ENCODE measurements at regions not wholly inside any gene's neighbourhood (a gene's known extent, or its start where the extent isn't known, plus 50 kb on each side); places are given as distances from the start of the nearest gene placed in this dataset.
"Not testable (repeated sequence)": the region's sequence is repeated elsewhere in the genome, so short reads cannot be mapped to it uniquely, and the experiment has no call there.

DNA sequence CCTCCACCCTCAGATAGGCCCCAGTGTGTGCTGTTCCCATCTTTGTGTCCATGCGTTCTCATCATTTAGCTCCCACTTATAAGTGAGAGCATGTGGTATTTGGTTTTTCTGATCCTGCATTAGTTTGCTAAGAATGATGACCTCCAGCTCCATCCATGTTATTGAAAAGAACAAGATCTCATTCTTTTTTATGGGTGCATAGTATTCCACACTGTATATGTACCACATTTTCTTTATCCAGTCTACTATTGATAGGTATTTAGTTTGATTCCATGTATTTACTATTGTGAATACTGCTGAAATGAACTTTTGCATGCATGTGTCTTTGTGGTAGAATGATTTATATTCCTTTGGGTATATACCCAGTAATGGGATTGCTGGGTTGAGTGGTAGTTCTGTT, 303.3 kb downstream of the SEMA3D start:
- not testable (repeated sequence) for H3K4me3 ChIP-seq (ENCODE audit: low read depth, low read length); H3K27me3 ChIP-seq (ENCODE audit: insufficient read depth, low read length); H3K4me1 ChIP-seq (ENCODE audit: control insufficient read depth, insufficient read depth, low read length, unreplicated experiment); H3K36me3 ChIP-seq (ENCODE audit: insufficient read depth, low read length); H3K79me2 ChIP-seq (ENCODE audit: control insufficient read depth, insufficient read depth, low read length, unreplicated experiment); H2AFZ ChIP-seq (ENCODE audit: low read length, unreplicated experiment); H3K27ac ChIP-seq (ENCODE audit: low read depth, low read length)

DNA sequence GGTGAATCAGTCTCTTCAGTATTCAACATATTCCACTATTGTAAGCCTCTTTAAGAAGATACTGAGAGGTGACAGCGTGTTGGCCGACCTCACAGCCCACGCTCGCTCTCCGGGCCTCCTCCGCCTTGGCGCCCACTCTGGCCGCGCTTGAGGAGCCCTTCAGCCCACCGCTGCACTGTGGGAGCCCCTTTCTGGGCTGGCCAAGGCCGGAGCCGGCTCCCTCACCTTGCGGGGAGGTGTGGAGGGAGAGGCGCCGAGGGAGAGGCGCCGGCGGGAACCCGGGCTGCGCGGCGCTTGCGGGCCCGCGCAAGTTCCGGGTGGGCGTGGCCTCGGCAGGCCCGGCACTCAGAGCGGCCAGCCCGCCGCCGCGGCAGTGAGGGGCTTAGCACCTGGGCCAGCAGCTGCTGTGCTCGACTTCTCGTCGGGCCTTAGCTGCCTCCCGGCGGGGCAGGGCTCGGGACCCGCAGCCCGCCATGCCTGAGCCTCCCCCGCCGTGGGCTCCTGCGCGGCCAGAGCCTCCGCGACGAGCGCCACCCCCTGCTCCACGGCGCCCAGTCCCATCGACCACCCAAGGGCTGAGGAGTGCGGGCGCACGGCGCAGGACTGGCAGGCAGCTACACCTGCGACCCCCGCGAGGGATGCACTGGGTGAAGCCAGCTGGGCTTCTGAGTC, 306.4 kb downstream of the SEMA3D start:
- H3K27me3 ChIP-seq (ENCODE audit: insufficient read depth, low read length); H2AFZ ChIP-seq (ENCODE audit: low read length, unreplicated experiment); H3K79me2 ChIP-seq (ENCODE audit: control insufficient read depth, insufficient read depth, low read length, unreplicated experiment); H3K4me1 ChIP-seq (ENCODE audit: control insufficient read depth, insufficient read depth, low read length, unreplicated experiment); H3K36me3 ChIP-seq (ENCODE audit: insufficient read depth, low read length); H3K4me3 ChIP-seq (ENCODE audit: low read depth, low read length); H3K27ac ChIP-seq (ENCODE audit: low read depth, low read length): not testable (repeated sequence)

DNA sequence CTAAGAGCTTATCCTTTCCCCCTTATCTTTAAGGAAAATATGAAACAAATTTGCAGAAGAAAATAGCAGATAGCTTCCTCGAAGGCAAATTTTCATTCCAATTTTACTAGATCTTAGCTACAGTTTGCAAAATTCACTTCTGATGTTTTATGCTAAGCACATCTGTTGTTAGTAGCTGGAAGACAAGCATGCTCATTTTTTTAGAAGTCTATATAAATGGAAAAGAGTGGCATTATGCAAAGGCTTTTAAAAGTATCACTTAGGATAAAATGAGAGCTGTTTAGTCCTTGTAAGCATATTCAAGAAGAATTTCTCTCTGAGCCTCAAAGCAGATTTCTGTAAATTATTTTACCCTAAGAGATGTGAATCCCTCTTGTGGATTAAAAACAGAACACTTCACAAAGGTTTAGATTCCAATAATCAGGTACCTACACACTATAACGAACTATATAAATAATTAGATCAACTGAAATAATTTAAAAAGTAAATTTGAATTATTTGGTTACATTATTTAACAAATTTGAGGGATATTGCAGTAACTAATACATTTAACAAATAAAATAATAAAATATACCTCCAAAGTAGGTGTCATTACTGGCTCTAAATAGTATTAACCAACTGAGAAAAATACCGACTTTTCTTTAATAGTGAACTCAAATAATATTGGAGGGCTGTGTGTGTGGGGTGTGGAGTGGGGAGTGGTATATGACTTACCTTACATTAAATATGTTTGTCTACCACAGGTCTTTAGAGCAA, 307.1 kb downstream of the SEMA3D start:
- no peak overlapping the region for H2AFZ ChIP-seq (ENCODE audit: low read length, unreplicated experiment)
- H3K4me3 ChIP-seq (ENCODE audit: low read depth, low read length) = no peak overlapping the region
- no peak overlapping the region for H3K27ac ChIP-seq (ENCODE audit: low read depth, low read length)
- H3K27me3 ChIP-seq (ENCODE audit: insufficient read depth, low read length) = no peaks in the 10 kb centered on the region
- H3K79me2 ChIP-seq (ENCODE audit: control insufficient read depth, insufficient read depth, low read length, unreplicated experiment) = no peaks in the 10 kb centered on the region
- no peaks in the 10 kb centered on the region for H3K36me3 ChIP-seq (ENCODE audit: insufficient read depth, low read length)
- H3K4me1 ChIP-seq (ENCODE audit: control insufficient read depth, insufficient read depth, low read length, unreplicated experiment) = no peaks in the 10 kb centered on the region

DNA sequence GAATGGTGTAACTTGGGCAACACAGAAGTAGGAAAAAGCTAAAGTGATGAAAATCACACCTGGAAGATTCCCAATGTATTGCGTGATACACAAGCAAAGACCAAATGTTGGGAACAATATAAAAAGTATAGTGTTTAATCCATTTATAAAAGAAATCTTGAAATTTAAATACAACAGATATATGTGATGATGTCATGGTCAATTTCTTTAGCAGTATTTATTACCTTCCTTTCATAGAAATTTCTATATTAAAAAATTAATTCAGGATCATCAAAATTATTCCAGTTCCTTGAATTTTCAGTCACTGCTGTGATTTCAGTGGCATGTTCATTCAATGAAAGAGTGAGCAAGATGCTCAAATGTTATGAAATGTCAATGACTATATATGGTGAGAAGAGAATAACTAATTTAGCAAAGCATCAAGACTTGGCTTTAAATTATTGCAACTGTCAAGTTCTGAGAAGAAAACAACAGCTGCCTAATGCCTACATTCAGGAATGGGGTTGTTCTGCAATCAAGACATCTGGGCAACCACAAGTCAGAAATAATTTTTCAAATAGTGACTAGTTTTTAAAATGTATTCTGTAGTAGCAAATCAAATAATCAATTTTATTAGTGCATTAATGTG, 308.8 kb downstream of the SEMA3D start:
- no peaks in the 10 kb centered on the region for H3K36me3 ChIP-seq (ENCODE audit: insufficient read depth, low read length)
- no peak overlapping the region for H2AFZ ChIP-seq (ENCODE audit: low read length, unreplicated experiment)
- H3K4me1 ChIP-seq (ENCODE audit: control insufficient read depth, insufficient read depth, low read length, unreplicated experiment) = no peaks in the 10 kb centered on the region
- no peak overlapping the region for H3K4me3 ChIP-seq (ENCODE audit: low read depth, low read length)
- no peak overlapping the region for H3K27ac ChIP-seq (ENCODE audit: low read depth, low read length)
- H3K79me2 ChIP-seq (ENCODE audit: control insufficient read depth, insufficient read depth, low read length, unreplicated experiment) = no peaks in the 10 kb centered on the region
- H3K27me3 ChIP-seq (ENCODE audit: insufficient read depth, low read length) = no peaks in the 10 kb centered on the region

DNA sequence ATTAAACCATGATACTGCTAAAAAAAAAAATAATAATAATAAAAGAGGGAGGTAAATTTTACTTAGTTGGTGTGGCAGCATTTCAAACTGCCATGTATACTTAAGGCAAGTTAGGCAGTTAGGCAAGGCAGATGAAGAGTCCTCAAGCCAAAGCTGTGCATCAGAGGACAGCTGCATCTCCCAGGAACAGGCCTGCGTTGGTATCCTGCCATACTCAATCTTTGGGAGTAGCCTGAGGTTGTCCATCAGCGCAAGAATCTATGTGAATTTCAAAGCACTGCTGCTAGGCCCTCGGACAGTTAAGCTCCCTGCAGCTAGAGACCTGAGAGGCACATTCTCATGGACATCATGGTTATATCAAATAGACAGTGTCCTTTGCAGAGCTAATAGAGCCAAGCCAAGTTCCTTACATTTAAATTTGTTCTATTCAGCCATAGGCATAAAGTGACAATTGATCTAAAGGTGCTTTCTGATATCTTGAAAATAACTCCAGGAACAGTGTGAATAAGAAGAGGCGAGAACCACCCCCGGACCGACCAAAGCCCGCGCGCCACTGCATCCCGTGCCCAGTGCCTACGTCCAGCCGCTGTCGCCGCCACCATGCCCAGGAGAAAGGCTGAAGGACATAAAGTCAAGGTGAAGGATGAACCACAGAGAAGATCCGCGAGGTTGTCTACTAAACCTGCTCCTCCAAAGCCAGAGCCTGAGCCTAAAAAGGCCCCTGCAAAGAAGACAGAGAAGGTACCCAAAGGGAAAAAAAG, 310.6 kb downstream of the SEMA3D start:
- Histone ChIP-seq H3K27ac (ENCODE audit: low read depth, low read length) (no peak overlapping the region), H3K4me3 (ENCODE audit: low read depth, low read length) (no peak overlapping the region), H3K79me2 (ENCODE audit: control insufficient read depth, insufficient read depth, low read length, unreplicated experiment) (no peaks in the 10 kb centered on the region), H2AFZ (ENCODE audit: low read length, unreplicated experiment) (no peak overlapping the region), H3K36me3 (ENCODE audit: insufficient read depth, low read length) (no peaks in the 10 kb centered on the region), H3K27me3 (ENCODE audit: insufficient read depth, low read length) (no peaks in the 10 kb centered on the region), H3K4me1 (ENCODE audit: control insufficient read depth, insufficient read depth, low read length, unreplicated experiment) (no peaks in the 10 kb centered on the region)

DNA sequence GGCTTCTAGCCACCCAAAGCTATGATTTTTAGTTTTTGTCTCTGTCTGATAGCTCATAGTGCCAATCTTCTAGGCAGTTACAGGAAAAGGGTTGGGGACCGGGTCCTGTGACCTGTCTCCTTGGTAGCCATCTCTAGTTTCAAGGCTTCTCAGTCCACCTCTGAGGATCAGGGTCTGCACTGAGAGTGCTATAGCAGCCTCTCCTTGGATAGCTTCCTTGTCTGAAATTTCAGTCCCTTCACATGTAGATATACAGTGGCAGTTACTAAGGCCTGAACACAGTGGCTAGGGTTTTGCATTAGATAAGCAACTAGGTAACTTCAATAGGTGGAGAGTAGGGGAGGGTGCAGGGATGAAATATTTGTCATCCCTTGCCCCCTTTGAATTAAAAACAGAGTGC, 321.3 kb downstream of the SEMA3D start:
- H3K79me2 ChIP-seq (ENCODE audit: control insufficient read depth, insufficient read depth, low read length, unreplicated experiment) = no peaks in the 10 kb centered on the region
- H3K36me3 ChIP-seq (ENCODE audit: insufficient read depth, low read length) = no peaks in the 10 kb centered on the region
- no peak overlapping the region for H3K4me3 ChIP-seq (ENCODE audit: low read depth, low read length)
- H3K27ac ChIP-seq (ENCODE audit: low read depth, low read length) = no peak overlapping the region
- no peaks in the 10 kb centered on the region for H3K27me3 ChIP-seq (ENCODE audit: insufficient read depth, low read length)
- H2AFZ ChIP-seq (ENCODE audit: low read length, unreplicated experiment) = no peak overlapping the region
- H3K4me1 ChIP-seq (ENCODE audit: control insufficient read depth, insufficient read depth, low read length, unreplicated experiment) = no peaks in the 10 kb centered on the region

DNA sequence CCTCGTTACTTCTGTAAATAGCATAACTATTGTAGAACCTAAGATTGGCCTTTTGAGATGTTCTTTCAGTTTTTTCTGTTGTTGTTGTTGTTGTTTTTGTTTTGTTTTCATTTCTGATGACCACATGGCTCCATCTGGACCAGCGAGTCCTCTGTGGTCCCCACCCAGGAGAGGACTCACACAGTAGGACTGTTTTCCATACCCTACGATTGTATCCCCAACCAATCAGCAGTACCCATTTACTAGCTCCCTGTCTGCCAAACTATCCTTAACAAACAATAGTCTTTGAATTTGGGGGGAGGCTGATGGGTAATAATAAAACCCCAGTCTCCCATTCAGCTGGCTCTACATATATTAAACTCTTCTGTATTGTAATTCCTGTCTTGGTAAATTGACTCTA, 329.5 kb downstream of the SEMA3D start:
- no peak overlapping the region for H3K4me3 ChIP-seq (ENCODE audit: low read depth, low read length)
- H3K79me2 ChIP-seq (ENCODE audit: control insufficient read depth, insufficient read depth, low read length, unreplicated experiment) = no peaks in the 10 kb centered on the region
- H3K27ac ChIP-seq (ENCODE audit: low read depth, low read length) = no peak overlapping the region

DNA sequence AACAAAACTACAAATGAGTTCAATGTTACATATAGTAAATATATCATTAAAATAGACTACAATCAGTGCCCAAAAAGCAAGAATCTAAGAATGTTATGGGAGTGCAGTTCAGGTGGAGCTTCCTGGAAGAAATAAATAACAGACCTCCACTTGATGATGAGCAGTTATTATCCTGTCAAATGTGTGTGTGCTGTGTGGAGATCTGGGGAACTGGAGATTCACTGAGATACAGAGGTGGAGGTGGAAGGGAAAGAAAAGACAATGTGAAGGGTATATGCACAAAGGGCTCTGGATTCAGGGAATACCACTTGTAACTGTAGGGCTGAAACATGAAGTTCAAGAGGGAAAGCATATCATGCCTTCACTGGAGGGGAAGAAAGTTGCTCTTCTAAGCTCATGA, 331.1 kb downstream of the SEMA3D start:
- H3K4me1 ChIP-seq (ENCODE audit: control insufficient read depth, insufficient read depth, low read length, unreplicated experiment) = no peaks in the 10 kb centered on the region
- H3K27me3 ChIP-seq (ENCODE audit: insufficient read depth, low read length) = no peaks in the 10 kb centered on the region
- H2AFZ ChIP-seq (ENCODE audit: low read length, unreplicated experiment) = no peak overlapping the region
- H3K27ac ChIP-seq (ENCODE audit: low read depth, low read length) = no peak overlapping the region
- no peak overlapping the region for H3K4me3 ChIP-seq (ENCODE audit: low read depth, low read length)
- H3K36me3 ChIP-seq (ENCODE audit: insufficient read depth, low read length) = no peaks in the 10 kb centered on the region
- no peaks in the 10 kb centered on the region for H3K79me2 ChIP-seq (ENCODE audit: control insufficient read depth, insufficient read depth, low read length, unreplicated experiment)

More for the DNA sequence above, 329.5 kb downstream of the SEMA3D start:
- Histone ChIP-seq H3K4me1 (ENCODE audit: control insufficient read depth, insufficient read depth, low read length, unreplicated experiment) (no peaks in the 10 kb centered on the region), H3K36me3 (ENCODE audit: insufficient read depth, low read length) (no peaks in the 10 kb centered on the region), H3K27me3 (ENCODE audit: insufficient read depth, low read length) (no peaks in the 10 kb centered on the region), H2AFZ (ENCODE audit: low read length, unreplicated experiment) (no peak overlapping the region)

DNA sequence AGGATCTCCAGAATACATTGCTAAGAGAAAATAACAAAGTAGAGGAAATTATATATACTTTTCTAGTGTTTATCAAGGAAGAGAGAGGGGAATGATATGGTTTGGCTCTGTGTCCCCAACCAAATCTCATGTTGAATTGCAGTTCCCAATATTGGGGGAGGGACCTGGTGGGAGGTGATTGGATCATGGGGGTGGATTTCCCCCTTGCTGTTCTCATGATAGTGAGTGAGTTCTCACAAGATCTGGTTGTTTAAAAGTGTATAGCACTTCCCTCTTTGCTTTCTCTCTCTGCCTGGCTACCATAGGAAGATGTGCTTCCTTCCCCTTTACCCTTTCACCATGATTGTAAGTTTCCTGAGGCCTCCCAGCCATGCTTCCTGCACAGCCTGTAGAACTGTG, 337.9 kb downstream of the SEMA3D start:
- H2AFZ ChIP-seq (ENCODE audit: low read length, unreplicated experiment); H3K27me3 ChIP-seq (ENCODE audit: insufficient read depth, low read length); H3K79me2 ChIP-seq (ENCODE audit: control insufficient read depth, insufficient read depth, low read length, unreplicated experiment); H3K4me1 ChIP-seq (ENCODE audit: control insufficient read depth, insufficient read depth, low read length, unreplicated experiment); H3K36me3 ChIP-seq (ENCODE audit: insufficient read depth, low read length); H3K4me3 ChIP-seq (ENCODE audit: low read depth, low read length); H3K27ac ChIP-seq (ENCODE audit: low read depth, low read length): not testable (repeated sequence)

DNA sequence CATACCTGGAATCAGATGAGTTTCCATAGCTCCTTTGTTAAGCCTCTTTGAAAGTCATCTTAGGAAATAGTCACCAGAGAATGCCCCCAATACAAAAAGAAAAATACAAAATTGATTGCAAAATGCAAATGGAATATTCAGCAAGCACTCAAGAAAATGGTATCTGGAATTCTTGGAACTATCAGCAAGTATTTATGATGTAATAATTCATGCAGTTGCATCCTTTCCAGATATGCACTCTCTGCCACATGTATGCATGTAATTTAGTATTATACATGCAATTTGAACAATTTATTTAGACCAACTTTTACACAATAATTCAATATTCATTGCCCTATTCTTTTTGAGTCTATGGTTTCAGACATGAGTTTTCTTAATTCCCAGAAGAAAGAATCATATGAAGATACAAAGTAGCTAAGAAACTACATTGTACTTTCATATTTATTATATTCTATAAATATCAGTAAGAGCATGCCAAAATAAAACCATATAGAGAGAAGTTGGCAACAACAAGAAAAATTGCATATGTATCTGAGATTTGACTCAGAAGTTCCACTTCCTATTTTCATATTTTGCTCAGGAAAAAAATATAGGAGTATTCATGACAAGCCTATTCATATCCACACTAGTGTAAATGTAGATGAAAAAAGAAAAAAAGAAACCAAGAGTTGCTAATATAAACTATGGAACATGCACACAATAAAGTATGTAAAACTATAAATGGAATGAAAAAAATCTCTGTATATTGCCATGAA, 338.5 kb downstream of the SEMA3D start:
- no peak overlapping the region for H3K27ac ChIP-seq (ENCODE audit: low read depth, low read length)
- H3K27me3 ChIP-seq (ENCODE audit: insufficient read depth, low read length) = no peaks in the 10 kb centered on the region
- no peak overlapping the region for H2AFZ ChIP-seq (ENCODE audit: low read length, unreplicated experiment)
- H3K79me2 ChIP-seq (ENCODE audit: control insufficient read depth, insufficient read depth, low read length, unreplicated experiment) = no peaks in the 10 kb centered on the region
- H3K36me3 ChIP-seq (ENCODE audit: insufficient read depth, low read length) = no peaks in the 10 kb centered on the region
- no peak overlapping the region for H3K4me3 ChIP-seq (ENCODE audit: low read depth, low read length)
- H3K4me1 ChIP-seq (ENCODE audit: control insufficient read depth, insufficient read depth, low read length, unreplicated experiment) = no peaks in the 10 kb centered on the region
